ENCODE measurements at regions not wholly inside any gene's neighbourhood (a gene's known extent, or its start where the extent isn't known, plus 50 kb on each side); places are given as distances from the start of the nearest gene placed in this dataset.

GRCh38 chr3:64773137-64773536 is 85.3 kb upstream of the ADAMTS9 start:
- TF ChIP-seq CTCF (IDR thresholded peaks at IDR 0.05; ENCODE audit: insufficient read depth, low read depth, low read length) (no peak), EZH2 (IDR thresholded peaks at IDR 0.05; ENCODE audit: insufficient read depth, low read length) (no peak)
